GM21447 (cell line): ENCODE measurements at regions not wholly inside any gene's neighbourhood (a gene's known extent, or its start where the extent isn't known, plus 50 kb on each side); places are given as distances from the start of the nearest gene placed in this dataset.

ENCODE experiments used
- ATAC-seq: cut with Tn5 transposase; IDR thresholded peaks from one replicate; pipeline ENCODE4 v1.9.1; 2021; ENCODE audit not compliant: unreplicated experiment

- ATAC-seq: no peak
Measured at GRCh38 chr2:129847043-129847442, 132.4 kb upstream of the RAB6C start.

- ATAC-seq: no peak
Measured at GRCh38 chr2:129849559-129850160, 129.8 kb upstream of the RAB6C start.

- ATAC-seq: no peak
Measured at GRCh38 chr2:129857200-129857599, 122.3 kb upstream of the RAB6C start.

- ATAC-seq: no peak
Measured at GRCh38 chr2:129859175-129859574, 120.3 kb upstream of the RAB6C start.

GRCh38 chr2:129860088-129860487 lies 119.4 kb upstream of the RAB6C start:
- no peak for ATAC-seq

GRCh38 chr2:129861666-129862288 lies 117.7 kb upstream of the RAB6C start:
- no peak for ATAC-seq

- no peak for ATAC-seq
Measured at GRCh38 chr2:129862668-129863067, 116.8 kb upstream of the RAB6C start.

- ATAC-seq: no peak
Measured at GRCh38 chr2:129863350-129863749, 116.1 kb upstream of the RAB6C start.

GRCh38 chr2:129864719-129865118 lies 114.7 kb upstream of the RAB6C start:
- ATAC-seq: no peak

- no peak for ATAC-seq
Measured at GRCh38 chr2:129865976-129866375, 113.5 kb upstream of the RAB6C start.

GRCh38 chr2:129866391-129866790 lies 113.1 kb upstream of the RAB6C start:
- ATAC-seq: no peak

GRCh38 chr2:129868151-129868550 lies 111.3 kb upstream of the RAB6C start:
- no peak for ATAC-seq

GRCh38 chr2:129870685-129871241 lies 108.7 kb upstream of the RAB6C start:
- ATAC-seq: no peak

- no peak for ATAC-seq
Measured at GRCh38 chr2:129872446-129872845, 107.0 kb upstream of the RAB6C start.

- no peak for ATAC-seq
Measured at GRCh38 chr2:129876541-129876940, 102.9 kb upstream of the RAB6C start.

- ATAC-seq: peak; percentile 79
Measured at GRCh38 chr2:129877289-129877741, 102.2 kb upstream of the RAB6C start.

GRCh38 chr2:129877795-129878775 lies 101.4 kb upstream of the RAB6C start:
- ATAC-seq: peak; percentile 35

GRCh38 chr2:129879614-129880180 lies 99.8 kb upstream of the RAB6C start:
- ATAC-seq: no peak

- ATAC-seq: no peak
Measured at GRCh38 chr2:129880309-129880708, 99.2 kb upstream of the RAB6C start.

GRCh38 chr2:129880971-129881370 lies 98.5 kb upstream of the RAB6C start:
- ATAC-seq: no peak

- no peak for ATAC-seq
Measured at GRCh38 chr2:129881786-129882396, 97.6 kb upstream of the RAB6C start.
